IMR-90 (cell line): ENCODE measurements at regions not wholly inside any gene's neighbourhood (a gene's known extent, or its start where the extent isn't known, plus 50 kb on each side); places are given as distances from the start of the nearest gene placed in this dataset.
A peak's percentile ranks its signal among the peaks of the same experiment; 100 is the strongest.

Source experiments
- ATAC-seq: fragments of 200-7000 bp; cut with Tn5 transposase; 2 replicates; pipeline ENCODE4 v1.9.1; 2020; ENCODE audit warnings: low read depth, mild to moderate bottlenecking, moderate library complexity
- BruUV-seq: library from RNA; stranded (reverse); fragments of 400-500 nt; replicated peaks from 2 replicates; lab custom pipeline; 2021; lab: Mats Ljungman, UMichigan
- CTCF ChIA-PET: fragments of 300-600 bp; formaldehyde crosslinking; extraction: SDS; loops from one replicate; lab custom pipeline; 2021; ENCODE audit warnings: antibody characterized with exemption; lab: Yijun Ruan, JAX
- POLR2A ChIA-PET: fragments of 300-600 bp; sonication (Branson Sonifier 250); formaldehyde crosslinking; loops from one replicate; lab custom pipeline; 2022; ENCODE audit warnings: antibody characterized with exemption; ENCODE audit not compliant: unreplicated experiment; lab: Charles Lee
- DNase-seq: peaks from one replicate; pipeline ENCODE4 v3.0.0; 2013
- H2AFZ ChIP-seq: replicated peaks from 2 replicates; pipeline ENCODE3; 2013; ENCODE audit warnings: low read length, mild to moderate bottlenecking; ENCODE audit not compliant: poor library complexity
- H2AK5ac ChIP-seq: 2 replicates; pipeline ENCODE4 v1.6.1; 2013; ENCODE audit warnings: low read depth, low read length, inconsistent platforms
- H2AK9ac ChIP-seq: replicated peaks from 2 replicates; pipeline ENCODE3; 2013; ENCODE audit warnings: mild to moderate bottlenecking, low read depth, low read length, moderate library complexity; ENCODE audit not compliant: poor library complexity
- H2BK120ac ChIP-seq: 2 replicates; pipeline ENCODE4 v1.6.1; 2013; ENCODE audit warnings: low read depth, low read length, inconsistent platforms
- H2BK15ac ChIP-seq: 3 replicates; pipeline ENCODE4 v1.6.1; 2013; ENCODE audit warnings: low read depth, low read length, inconsistent platforms
- H2BK20ac ChIP-seq: 2 replicates; pipeline ENCODE4 v1.6.1; 2013; ENCODE audit warnings: low read depth, mild to moderate bottlenecking, inconsistent platforms, low read length, moderate library complexity
- H2BK5ac ChIP-seq: 2 replicates; pipeline ENCODE4 v1.6.1; 2013; ENCODE audit warnings: mild to moderate bottlenecking, low read depth, low read length, inconsistent platforms; ENCODE audit not compliant: poor library complexity, severe bottlenecking
- H3K14ac ChIP-seq: replicated peaks from 2 replicates; pipeline ENCODE4 v1.6.1; 2013; ENCODE audit warnings: low read depth, low read length, inconsistent platforms
- H3K18ac ChIP-seq: 2 replicates; pipeline ENCODE4 v1.6.1; 2013; ENCODE audit warnings: low read depth, low read length, control low read depth
- H3K23ac ChIP-seq: 2 replicates; pipeline ENCODE4 v1.6.1; 2013; ENCODE audit warnings: low read depth, low read length, inconsistent platforms
- H3K27ac ChIP-seq: 2 replicates; pipeline ENCODE4 v1.5.1; 2013; ENCODE audit warnings: mild to moderate bottlenecking, control low read depth, low read length; ENCODE audit not compliant: insufficient read depth
- H3K27me3 ChIP-seq: 2 replicates; pipeline ENCODE4 v1.6.1; 2013; ENCODE audit warnings: low read length; ENCODE audit not compliant: control insufficient read depth, insufficient read depth
- H3K36me3 ChIP-seq: 2 replicates; pipeline ENCODE4 v1.6.1; 2013; ENCODE audit warnings: low read length, mixed read lengths; ENCODE audit not compliant: control insufficient read depth, insufficient read depth
- H3K4ac ChIP-seq: 2 replicates; pipeline ENCODE4 v1.6.1; 2013; ENCODE audit warnings: low read depth, low read length, inconsistent platforms
- H3K4me1 ChIP-seq: 2 replicates; pipeline ENCODE4 v1.6.1; 2013; ENCODE audit warnings: low read length, mixed read lengths; ENCODE audit not compliant: control insufficient read depth, insufficient read depth
- H3K4me2 ChIP-seq: 2 replicates; pipeline ENCODE4 v1.6.1; 2013; ENCODE audit warnings: low read depth, mild to moderate bottlenecking, control low read depth, low read length, moderate library complexity
- H3K4me3 ChIP-seq: 2 replicates; pipeline ENCODE4 v1.5.1; 2013; ENCODE audit warnings: low read depth, mild to moderate bottlenecking, control low read depth, low read length, moderate library complexity; ENCODE audit not compliant: insufficient read depth
- H3K56ac ChIP-seq: 2 replicates; pipeline ENCODE4 v1.6.1; 2013; ENCODE audit warnings: low read length, inconsistent platforms; ENCODE audit not compliant: insufficient read depth; ENCODE audit errors: extremely low read depth
- H3K79me1 ChIP-seq, 2 experiments: 2 replicates each; pipeline ENCODE4 v1.6.1; 2013; ENCODE audit warnings: low read length in 2 of 2, inconsistent platforms in 1 of 2, low read depth in 1 of 2
- H3K9ac ChIP-seq: 2 replicates; pipeline ENCODE4 v1.6.1; 2013; ENCODE audit warnings: low read depth, low read length, control low read depth
- H3K9me1 ChIP-seq: 2 replicates; pipeline ENCODE4 v1.6.1; 2013; ENCODE audit warnings: low read length, inconsistent platforms; ENCODE audit not compliant: insufficient read depth
- H3K9me3 ChIP-seq: 2 replicates; pipeline ENCODE4 v1.6.1; 2013; ENCODE audit warnings: low read length; ENCODE audit not compliant: control insufficient read depth, insufficient read depth
- H4K20me1 ChIP-seq: 2 replicates; pipeline ENCODE4 v1.6.1; 2013; ENCODE audit warnings: low read length, inconsistent platforms; ENCODE audit not compliant: insufficient read depth
- H4K5ac ChIP-seq: 2 replicates; pipeline ENCODE4 v1.6.1; 2013; ENCODE audit warnings: mild to moderate bottlenecking, low read depth, low read length, control low read depth
- H4K8ac ChIP-seq, 2 experiments: 2 replicates each; pipeline ENCODE4 v1.6.1; 2013; ENCODE audit warnings: low read depth in 2 of 2, low read length in 2 of 2, control low read depth in 1 of 2, inconsistent platforms in 1 of 2
- H4K91ac ChIP-seq: 2 replicates; pipeline ENCODE4 v1.6.1; 2013; ENCODE audit warnings: low read depth, low read length, inconsistent platforms; ENCODE audit not compliant: insufficient read depth
- CTCF ChIP-seq: conservative IDR thresholded peaks from 2 replicates; pipeline ENCODE4 v1.5.1; 2012; ENCODE audit warnings: mild to moderate bottlenecking, low read depth, low read length, improper control_type of control experiment
- MAZ ChIP-seq: IDR thresholded peaks from 2 replicates; pipeline ENCODE4 v1.6.1; 2012; ENCODE audit warnings: low read depth, mild to moderate bottlenecking, low read length, improper control_type of control experiment, moderate library complexity, borderline replicate concordance
- RAD21 ChIP-seq: IDR thresholded peaks from 2 replicates; pipeline ENCODE4 v1.6.1; 2012; ENCODE audit warnings: low read length, improper control_type of control experiment
- SMC3 ChIP-seq: fragments of 150-350 bp; IDR thresholded peaks from 2 replicates; pipeline ENCODE4 v1.6.1; 2016; ENCODE audit warnings: low read depth, mild to moderate bottlenecking, antibody characterized with exemption, low read length, moderate library complexity
- USF2 ChIP-seq: fragments of 150-350 bp; IDR thresholded peaks from 2 replicates; pipeline ENCODE4 v1.6.1; 2017; ENCODE audit warnings: mild to moderate bottlenecking, antibody characterized with exemption, low read length, low read depth
- WGBS, 2 experiments: methylation state at CpG; one replicate each; pipeline versions ENCODE4 v1.1.5 to v1.1.7; 2013; ENCODE audit warnings: missing lambda C conversion rate in 2 of 2; ENCODE audit not compliant: insufficient read length in 1 of 2; ENCODE audit errors: extremely low coverage in 2 of 2; 5-methylcytosine and 5-hydroxymethylcytosine counted together
- dilution Hi-C: fragments of 300-500 bp; cut with HindIII; formaldehyde crosslinking; loops from one replicate; pipeline ENCODE4 v1.14.3; 2018; ENCODE audit warnings: low sequenced_read_pairs; ENCODE audit not compliant: unreplicated experiment
- in situ Hi-C: fragments of 300-500 bp; cut with MboI; formaldehyde crosslinking; loops from 3 replicates; pipeline ENCODE4 v1.14.3; 2019; ENCODE audit warnings: low sequenced_read_pairs, inconsistent platforms, mixed read lengths
- intact Hi-C: fragments of 100-400 bp; cut with micrococcal nuclease; formaldehyde crosslinking; loops from 2 replicates; pipeline ENCODE4 v1.10.0; 2022

- in situ Hi-C loops = no loop called here
- dilution Hi-C loops = no loop called here
- Histone ChIP-seq H3K23ac (no peak overlapping the region), H2AFZ (peak overlapping the region; percentile 69), H2BK5ac (no peak overlapping the region), H3K9me3 (no peaks in the 10 kb centered on the region), H2BK20ac (no peak overlapping the region), H4K20me1 (no peaks in the 10 kb centered on the region), H3K79me1 (no peaks in the 10 kb centered on the region), H4K8ac (no peak overlapping the region), H2BK120ac (no peak overlapping the region), H3K4me3 (no peak overlapping the region), H2AK9ac (no peak overlapping the region), H3K9ac (no peak overlapping the region), H3K4ac (no peak overlapping the region), H2BK15ac (no peak overlapping the region), H2AK5ac (no peak overlapping the region), H3K4me1 (no peaks in the 10 kb centered on the region), H3K27ac (no peak overlapping the region), H3K9me1 (no peaks in the 10 kb centered on the region), H4K5ac (no peak overlapping the region), H3K18ac (no peak overlapping the region), H4K91ac (no peak overlapping the region), H3K56ac (no peak overlapping the region), H3K14ac (no peak overlapping the region), H3K27me3 (peaks cover 6% of the 10 kb centered on the region), H3K36me3 (no peaks in the 10 kb centered on the region), H3K4me2 (no peak overlapping the region)
- ATAC-seq (peak; percentile 90), DNase-seq (peak; percentile 64)
- BruUV-seq = no TSS peak
- intact Hi-C loops = loop anchor here (1.0 to 5.0 kb wide), 6 partner anchors 43 to 467 kb away; no protein-coding TSS in a partner anchor
- TF ChIP-seq RAD21 (peak; percentile 77), USF2 (no peak), CTCF (peak; percentile 90), MAZ (peak; percentile 64; the same call in 1 of the 2 replicates), SMC3 (peak; percentile 91)
- POLR2A ChIA-PET = no interaction called here
- CTCF ChIA-PET = interaction anchor here (0.6 to 2.3 kb wide), 20 partner anchors 8 to 1531 kb away, joined by 3 to 9 read pairs (median 4); no protein-coding TSS in a partner anchor
- WGBS, 2 experiments = 0% methylated on average over 2 of the region's 11 CpGs; no CpG with 5 or more reads in 1 of the 2 experiments
These were observed 95.0 kb upstream of the IFNGR1 start for GRCh38 chr6:137313928-137314855.
